ENCODE measurements at regions not wholly inside any gene's neighbourhood (a gene's known extent, or its start where the extent isn't known, plus 50 kb on each side); places are given as distances from the start of the nearest gene placed in this dataset.

DNA sequence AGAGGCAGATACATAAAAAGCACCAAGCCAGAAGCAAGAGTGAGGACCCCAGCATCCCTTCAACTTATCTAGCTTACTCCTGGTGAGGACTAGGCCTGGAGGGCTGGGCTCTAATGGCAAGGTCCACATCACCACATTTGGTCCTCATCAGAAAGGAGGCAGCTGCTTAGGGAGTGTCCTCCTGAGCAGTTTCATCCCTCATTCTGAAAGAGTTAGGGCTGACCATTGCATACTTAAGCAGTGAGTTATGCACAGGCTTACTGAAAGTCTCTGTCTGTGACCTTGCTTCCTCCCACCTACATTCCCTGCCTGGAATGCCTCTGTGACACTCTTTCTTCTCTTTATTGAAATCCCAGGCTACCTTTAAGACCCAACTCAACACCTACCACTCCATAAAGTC lies 301.8 kb upstream of the ACVR2A start:
- Mint-ChIP-seq H3K4me3 (ENCODE audit: unreplicated experiment) (no peak overlapping the region), H3K9me3 (ENCODE audit: low read depth) (peaks cover 5% of the 10 kb centered on the region), H3K4me1 (ENCODE audit: low read depth) (peaks cover 33% of the 10 kb centered on the region), H3K27me3 (ENCODE audit: low read depth) (no peaks in the 10 kb centered on the region), H3K36me3 (ENCODE audit: low read depth) (peaks cover 2% of the 10 kb centered on the region), H3K27ac (ENCODE audit: unreplicated experiment) (no peak overlapping the region)
- no peak for DNase-seq (ENCODE audit: low spot score)
- TF ChIP-seq, protein P1, sequence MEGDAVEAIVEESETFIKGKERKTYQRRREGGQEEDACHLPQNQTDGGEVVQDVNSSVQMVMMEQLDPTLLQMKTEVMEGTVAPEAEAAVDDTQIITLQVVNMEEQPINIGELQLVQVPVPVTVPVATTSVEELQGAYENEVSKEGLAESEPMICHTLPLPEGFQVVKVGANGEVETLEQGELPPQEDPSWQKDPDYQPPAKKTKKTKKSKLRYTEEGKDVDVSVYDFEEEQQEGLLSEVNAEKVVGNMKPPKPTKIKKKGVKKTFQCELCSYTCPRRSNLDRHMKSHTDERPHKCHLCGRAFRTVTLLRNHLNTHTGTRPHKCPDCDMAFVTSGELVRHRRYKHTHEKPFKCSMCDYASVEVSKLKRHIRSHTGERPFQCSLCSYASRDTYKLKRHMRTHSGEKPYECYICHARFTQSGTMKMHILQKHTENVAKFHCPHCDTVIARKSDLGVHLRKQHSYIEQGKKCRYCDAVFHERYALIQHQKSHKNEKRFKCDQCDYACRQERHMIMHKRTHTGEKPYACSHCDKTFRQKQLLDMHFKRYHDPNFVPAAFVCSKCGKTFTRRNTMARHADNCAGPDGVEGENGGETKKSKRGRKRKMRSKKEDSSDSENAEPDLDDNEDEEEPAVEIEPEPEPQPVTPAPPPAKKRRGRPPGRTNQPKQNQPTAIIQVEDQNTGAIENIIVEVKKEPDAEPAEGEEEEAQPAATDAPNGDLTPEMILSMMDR (IDR thresholded peaks at IDR 0.05), result no peak

DNA sequence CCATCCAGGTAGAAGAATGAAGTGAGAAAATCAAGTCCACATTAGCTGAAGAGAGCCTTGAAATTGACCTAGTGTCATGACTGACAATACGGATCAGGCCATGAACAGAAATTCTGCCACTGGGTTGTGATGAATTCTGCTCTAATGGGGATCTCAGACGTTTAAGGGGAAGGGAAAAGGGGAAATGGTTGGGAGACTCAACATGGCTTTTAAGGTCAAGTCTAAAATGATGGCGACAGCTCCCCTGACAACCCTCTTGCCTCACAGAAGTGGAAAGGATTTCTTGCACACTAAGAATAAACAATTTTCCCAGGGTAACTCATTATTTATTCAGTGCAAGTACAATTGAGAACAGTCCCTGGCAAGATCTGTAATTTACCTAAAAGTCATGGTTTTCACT lies 302.5 kb upstream of the ACVR2A start:
- peaks cover 3% of the 10 kb centered on the region for H3K9me3 Mint-ChIP-seq (ENCODE audit: low read depth)
- H3K4me1 Mint-ChIP-seq (ENCODE audit: low read depth), result peaks cover 28% of the 10 kb centered on the region
- DNase-seq (ENCODE audit: low spot score), result no peak
- H3K27me3 Mint-ChIP-seq (ENCODE audit: low read depth), result no peaks in the 10 kb centered on the region
- TF ChIP-seq, protein P1 (IDR thresholded peaks at IDR 0.05), result no peak
- H3K36me3 Mint-ChIP-seq (ENCODE audit: low read depth), result peaks cover 2% of the 10 kb centered on the region
- no peak overlapping the region for H3K4me3 Mint-ChIP-seq (ENCODE audit: unreplicated experiment)
- no peak overlapping the region for H3K27ac Mint-ChIP-seq (ENCODE audit: unreplicated experiment)

DNA sequence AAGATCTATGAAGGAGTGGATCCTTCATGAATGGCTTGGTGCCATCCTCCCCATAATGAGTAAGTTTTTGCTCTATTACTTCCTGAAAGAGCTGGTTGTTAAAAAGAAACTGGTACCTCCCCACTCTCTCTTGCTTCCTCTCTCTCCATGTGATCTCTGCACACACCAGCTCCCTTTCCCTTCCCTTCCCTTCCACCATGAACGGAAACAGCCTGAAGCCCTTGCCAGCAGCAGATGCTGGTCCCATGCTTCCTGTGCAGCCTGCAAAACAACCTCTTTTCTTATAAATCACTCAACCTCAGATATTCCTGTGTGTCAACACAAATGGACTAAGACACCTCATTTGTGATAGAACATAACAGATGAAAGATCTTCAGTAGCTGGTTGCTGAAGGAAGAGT lies 303.5 kb upstream of the ACVR2A start:
- H3K36me3 Mint-ChIP-seq (ENCODE audit: low read depth), result peaks cover 2% of the 10 kb centered on the region
- peaks cover 3% of the 10 kb centered on the region for H3K9me3 Mint-ChIP-seq (ENCODE audit: low read depth)
- H3K27ac Mint-ChIP-seq (ENCODE audit: unreplicated experiment), result no peak overlapping the region
- H3K27me3 Mint-ChIP-seq (ENCODE audit: low read depth), result no peaks in the 10 kb centered on the region
- no peak for DNase-seq (ENCODE audit: low spot score)
- H3K4me3 Mint-ChIP-seq (ENCODE audit: unreplicated experiment), result no peak overlapping the region
- peaks cover 18% of the 10 kb centered on the region for H3K4me1 Mint-ChIP-seq (ENCODE audit: low read depth)
- TF ChIP-seq, protein P1 (IDR thresholded peaks at IDR 0.05), result no peak

DNA sequence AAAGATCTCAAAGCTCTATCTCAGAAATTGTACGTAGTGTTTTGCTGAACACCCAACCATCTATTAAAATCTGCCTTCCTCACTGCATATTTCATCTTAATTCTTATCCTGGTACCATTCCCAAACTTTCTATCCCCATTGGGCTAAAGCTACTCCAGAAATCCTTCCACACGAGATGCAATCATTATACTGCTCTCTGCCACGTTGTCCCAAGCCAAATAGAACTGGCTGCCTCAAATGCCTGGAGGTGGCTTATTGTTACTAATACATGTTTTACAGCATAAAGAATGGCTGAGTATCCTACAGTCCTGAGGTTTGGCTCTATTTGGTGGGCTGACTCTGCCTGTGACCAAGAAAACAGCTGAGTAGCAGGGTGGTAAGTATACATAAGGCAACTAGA lies 306.0 kb upstream of the ACVR2A start:
- TF ChIP-seq, protein P1 (IDR thresholded peaks at IDR 0.05), result no peak
- Mint-ChIP-seq H3K9me3 (ENCODE audit: low read depth) (no peaks in the 10 kb centered on the region), H3K4me3 (ENCODE audit: unreplicated experiment) (no peak overlapping the region), H3K4me1 (ENCODE audit: low read depth) (peaks cover 20% of the 10 kb centered on the region), H3K36me3 (ENCODE audit: low read depth) (peaks cover 2% of the 10 kb centered on the region), H3K27ac (ENCODE audit: unreplicated experiment) (no peak overlapping the region), H3K27me3 (ENCODE audit: low read depth) (no peaks in the 10 kb centered on the region)
- no peak for DNase-seq (ENCODE audit: low spot score)

DNA sequence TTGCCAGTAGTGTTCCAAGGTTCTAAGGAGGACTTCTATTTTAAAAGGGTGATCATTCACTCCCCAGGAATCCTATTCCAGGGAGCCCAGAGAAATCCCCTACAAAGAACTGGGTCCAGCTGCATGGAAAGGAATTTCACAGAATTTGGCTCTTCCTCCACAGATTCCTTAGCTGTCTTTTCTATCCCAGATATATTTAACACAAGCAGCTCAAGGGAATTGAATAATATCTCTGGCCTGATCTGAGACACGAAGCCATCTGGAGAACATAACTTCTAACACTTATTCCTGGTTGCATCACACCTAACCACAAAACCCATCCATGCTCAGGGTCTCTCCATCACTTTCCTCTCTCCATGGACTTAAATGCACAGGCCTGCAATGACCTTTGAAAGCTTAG lies 306.7 kb upstream of the ACVR2A start:
- no peak overlapping the region for H3K27ac Mint-ChIP-seq (ENCODE audit: unreplicated experiment)
- TF ChIP-seq, protein P1 (IDR thresholded peaks at IDR 0.05), result no peak
- DNase-seq (ENCODE audit: low spot score), result no peak
- peaks cover 18% of the 10 kb centered on the region for H3K4me1 Mint-ChIP-seq (ENCODE audit: low read depth)
- H3K4me3 Mint-ChIP-seq (ENCODE audit: unreplicated experiment), result no peak overlapping the region
- peaks cover 2% of the 10 kb centered on the region for H3K36me3 Mint-ChIP-seq (ENCODE audit: low read depth)
- no peaks in the 10 kb centered on the region for H3K9me3 Mint-ChIP-seq (ENCODE audit: low read depth)
- H3K27me3 Mint-ChIP-seq (ENCODE audit: low read depth), result no peaks in the 10 kb centered on the region
